Endothelial cell of umbilical vein (primary cell): ENCODE measurements at regions not wholly inside any gene's neighbourhood (a gene's known extent, or its start where the extent isn't known, plus 50 kb on each side); places are given as distances from the start of the nearest gene placed in this dataset.

Experiments
- BruUV-seq: library from RNA; stranded (reverse); fragments of 400-500 nt; replicated peaks from 2 replicates; lab custom pipeline; 2021; lab: Mats Ljungman, UMichigan
- CTCF ChIA-PET: fragments of 300-600, 350-600 bp; sonication (Branson Sonifier 250); formaldehyde crosslinking; loops from one replicate; lab custom pipeline; 2021; ENCODE audit warnings: antibody characterized with exemption, inconsistent platforms; lab: Charles Lee
- POLR2A ChIA-PET: fragments of 300-600, 350-600 bp; sonication (Branson Sonifier 250); formaldehyde crosslinking; loops from one replicate; lab custom pipeline; 2021; ENCODE audit warnings: antibody characterized with exemption, inconsistent platforms; lab: Charles Lee
- DNase-seq: peaks from one replicate; pipeline ENCODE4 v3.0.0-alpha.2; 2011; ENCODE audit warnings: low read depth, low spot score
- FAIRE-seq: peaks from 2 replicates; lab custom pipeline; 2011; peaks lifted over from hg19 to GRCh38; lab: Jason Lieb, UNC
- H2AFZ ChIP-seq: 2 replicates; pipeline ENCODE4 v1.6.0; 2012; ENCODE audit warnings: low read depth, low read length, control low read depth, inconsistent platforms
- H3K27ac ChIP-seq: 2 replicates; pipeline ENCODE4 v1.5.1; 2011; ENCODE audit warnings: low read depth, mild to moderate bottlenecking, control low read depth, low read length, moderate library complexity; ENCODE audit not compliant: insufficient read depth
- H3K27me3 ChIP-seq, 2 experiments: 2 replicates each; pipeline versions ENCODE4 v1.6.0 to v1.6.1; 2011; ENCODE audit warnings: low read length in 2 of 2, mixed read lengths in 1 of 2; ENCODE audit not compliant: control insufficient read depth in 2 of 2, insufficient read depth in 2 of 2
- H3K36me3 ChIP-seq, 2 experiments: 2 replicates in 1 of 2; 3 replicates in 1 of 2; pipeline ENCODE4 v1.5.1; 2011; ENCODE audit warnings: low read length in 2 of 2, mild to moderate bottlenecking in 1 of 2, moderate library complexity in 1 of 2; ENCODE audit not compliant: control insufficient read depth in 2 of 2, insufficient read depth in 2 of 2; ENCODE audit errors: extremely low read depth in 1 of 2
- H3K4me1 ChIP-seq: 3 replicates; pipeline ENCODE4 v1.5.1; 2011; ENCODE audit warnings: mild to moderate bottlenecking, low read length; ENCODE audit not compliant: control insufficient read depth, insufficient read depth; ENCODE audit errors: extremely low read depth
- H3K4me2 ChIP-seq: 2 replicates; pipeline ENCODE4 v1.6.1; 2011; ENCODE audit warnings: low read length, control low read depth, mixed read lengths; ENCODE audit not compliant: insufficient read depth
- H3K4me3 ChIP-seq, 3 experiments: fragments of 200-600 bp in 1 of 3; sonication (generic), shearing (Covaris generic) in 1 of 3; replicated peaks in 1 of 3; 2 replicates each; pipeline ENCODE4 v1.5.1; 2011 to 2016; ENCODE audit warnings: control low read depth in 3 of 3, low read length in 3 of 3, mild to moderate bottlenecking in 2 of 3, inconsistent platforms in 1 of 3, low read depth in 1 of 3, moderate library complexity in 1 of 3; ENCODE audit not compliant: insufficient read depth in 1 of 3
- H3K79me2 ChIP-seq: 2 replicates; pipeline ENCODE4 v1.6.0; 2012; ENCODE audit warnings: low read length, inconsistent platforms; ENCODE audit not compliant: control insufficient read depth, insufficient read depth
- H3K9ac ChIP-seq: replicated peaks from 2 replicates; pipeline ENCODE3; 2011; ENCODE audit warnings: low read length, control low read depth; ENCODE audit not compliant: insufficient read depth; ENCODE audit errors: extremely low read depth
- H3K9me1 ChIP-seq: replicated peaks from 3 replicates; pipeline ENCODE4 v1.6.0; 2011; ENCODE audit warnings: mild to moderate bottlenecking, low read length; ENCODE audit not compliant: control insufficient read depth, insufficient read depth; ENCODE audit errors: extremely low read depth
- H3K9me3 ChIP-seq: replicated peaks from 2 replicates; pipeline ENCODE4 v1.5.1; 2012; ENCODE audit warnings: low read length, inconsistent platforms; ENCODE audit not compliant: control insufficient read depth, insufficient read depth
- H4K20me1 ChIP-seq: replicated peaks from 2 replicates; pipeline ENCODE3; 2011; ENCODE audit warnings: mild to moderate bottlenecking, low read length; ENCODE audit not compliant: control insufficient read depth, insufficient read depth; ENCODE audit errors: extremely low read depth
- CTCF ChIP-seq, 2 donors: IDR thresholded peaks; 1 replicate in 1 of 2; 2 replicates in 1 of 2; pipeline ENCODE4 v1.5.1; 2011; ENCODE audit warnings: low read length in 2 of 2, mild to moderate bottlenecking in 2 of 2, moderate library complexity in 2 of 2, control low read depth in 1 of 2, inconsistent platforms in 1 of 2, low read depth in 1 of 2; ENCODE audit not compliant: insufficient read depth in 1 of 2; ENCODE audit errors: extremely low read depth in 1 of 2
- EZH2 ChIP-seq: IDR thresholded peaks from 2 replicates; pipeline ENCODE4 v1.6.1; 2012; ENCODE audit warnings: borderline replicate concordance, low read depth, mild to moderate bottlenecking, moderate library complexity, low read length, inconsistent platforms; ENCODE audit not compliant: severe bottlenecking
- FOS ChIP-seq: IDR thresholded peaks from 2 replicates; pipeline ENCODE4 v1.6.1; 2011; ENCODE audit warnings: mild to moderate bottlenecking, low read length, moderate library complexity, borderline replicate concordance; ENCODE audit not compliant: insufficient read depth
- GATA2 ChIP-seq: IDR thresholded peaks from 2 replicates; pipeline ENCODE4 v1.7.0; 2011; ENCODE audit warnings: low read depth, mild to moderate bottlenecking, moderate library complexity, mixed read lengths, low read length; ENCODE audit not compliant: insufficient read length, insufficient read depth
- JUN ChIP-seq: IDR thresholded peaks from 2 replicates; pipeline ENCODE4 v1.6.1; 2011; ENCODE audit warnings: borderline replicate concordance, low read depth; ENCODE audit not compliant: insufficient read length, insufficient read depth
- MAX ChIP-seq: IDR thresholded peaks from 2 replicates; pipeline ENCODE4 v1.6.1; 2011; ENCODE audit not compliant: insufficient read depth, insufficient read length
- MYC ChIP-seq: IDR thresholded peaks from one replicate; pipeline ENCODE4 v1.6.1; 2011; ENCODE audit warnings: mild to moderate bottlenecking, low read depth, low read length
- POLR2A ChIP-seq: IDR thresholded peaks from 2 replicates; pipeline ENCODE4 v1.6.1; 2012; ENCODE audit warnings: low read depth, mild to moderate bottlenecking, control low read depth, low read length
- POLR2AphosphoS5 ChIP-seq: IDR thresholded peaks from 2 replicates; pipeline ENCODE4 v1.6.1; 2012; ENCODE audit warnings: low read depth, mild to moderate bottlenecking, control low read depth, low read length, moderate library complexity; ENCODE audit not compliant: insufficient read depth
- dilution Hi-C: fragments of 300-500 bp; cut with MboI; formaldehyde crosslinking; loops from one replicate; pipeline ENCODE4 v1.15.0; 2019; ENCODE audit warnings: low sequenced_read_pairs; ENCODE audit not compliant: extremely low pct_ligation_motif_present
- intact Hi-C: fragments of 100-400 bp; cut with micrococcal nuclease; formaldehyde crosslinking; loops from one replicate; pipeline ENCODE4 v1.10.0; 2022

GRCh38 chr6:11366934-11367637 lies 134.6 kb upstream of the NEDD9 start:
- peaks cover 51% of the 10 kb centered on the region for H3K4me1 ChIP-seq
- no peaks in the 10 kb centered on the region for H3K27me3 ChIP-seq
- no peak overlapping the region for H3K4me3 ChIP-seq
- ChIA-PET POLR2A (interaction anchor here (1.2 kb wide), 1 partner anchor 13 kb away, joined by 5 read pairs; no protein-coding TSS in a partner anchor), CTCF (interaction anchor here (0.9 to 2.8 kb wide), 3 partner anchors 13 to 223 kb away, joined by 3 to 7 read pairs (median 3); no protein-coding TSS in a partner anchor)
- peak overlapping the region; percentile 5 for H2AFZ ChIP-seq
- DNase-seq (peak; percentile 54), FAIRE-seq (peak; percentile 70)
- peak overlapping the region; percentile 27 for H3K4me2 ChIP-seq
- H3K9ac ChIP-seq, result peak overlapping the region; percentile 18
- H3K79me2 ChIP-seq, result no peaks in the 10 kb centered on the region
- H3K9me1 ChIP-seq, result no peaks in the 10 kb centered on the region
- no peaks in the 10 kb centered on the region for H3K9me3 ChIP-seq
- H4K20me1 ChIP-seq, result no peaks in the 10 kb centered on the region
- H3K36me3 ChIP-seq, result no peaks in the 10 kb centered on the region
- H3K27ac ChIP-seq, result peak overlapping the region; percentile 58
- dilution Hi-C loops (no loop called here), intact Hi-C loops (loop anchor here (1.0 to 5.0 kb wide), 3 partner anchors 60 to 149 kb away; no protein-coding TSS in a partner anchor)
- BruUV-seq, result TSS peak; percentile 41
- TF ChIP-seq MYC (no peak), JUN (peak; percentile 52), GATA2 (peak; percentile 56)

- H3K4me3 ChIP-seq, result no peak overlapping the region
- dilution Hi-C loops, result no loop called here
- H3K27me3 ChIP-seq, result no peaks in the 10 kb centered on the region
- H4K20me1 ChIP-seq, result no peaks in the 10 kb centered on the region
- no TSS peak for BruUV-seq
- H3K36me3 ChIP-seq, result no peaks in the 10 kb centered on the region
- intact Hi-C loops, result loop anchor here (2.0 to 5.0 kb wide), 2 partner anchors 61 to 72 kb away; no protein-coding TSS in a partner anchor
- peak; percentile 11 for DNase-seq
- no peaks in the 10 kb centered on the region for H3K79me2 ChIP-seq
- no peak overlapping the region for H3K9ac ChIP-seq
- ChIA-PET POLR2A (no interaction called here), CTCF (interaction anchor here (0.9 to 2.8 kb wide), 3 partner anchors 12 to 222 kb away, joined by 3 to 7 read pairs (median 3); no protein-coding TSS in a partner anchor)
- H3K9me1 ChIP-seq, result no peaks in the 10 kb centered on the region
- no peak overlapping the region for H3K4me2 ChIP-seq
- no peak for FAIRE-seq
- no peaks in the 10 kb centered on the region for H3K9me3 ChIP-seq
- peaks cover 51% of the 10 kb centered on the region for H3K4me1 ChIP-seq
- no peak overlapping the region for H2AFZ ChIP-seq
- H3K27ac ChIP-seq, result peak overlapping the region; percentile 58
- no peak for TF ChIP-seq FOS
- no peak for TF ChIP-seq MYC
- no peak for TF ChIP-seq CTCF (IDR thresholded peaks at IDR 0.05; ENCODE audit: extremely low read depth in 1 of 2, insufficient read depth in 1 of 2, low read depth in 1 of 2, low read length in 2 of 2)
- TF ChIP-seq POLR2AphosphoS5, result no peak
- no peak for TF ChIP-seq JUN
- TF ChIP-seq MAX, result no peak
- TF ChIP-seq GATA2, result no peak
- TF ChIP-seq POLR2A, result no peak
- TF ChIP-seq EZH2, result no peak
Observed at GRCh38 chr6:11366183-11366933, 133.9 kb upstream of the NEDD9 start.
